ENCODE measurements at regions not wholly inside any gene's neighbourhood (a gene's known extent, or its start where the extent isn't known, plus 50 kb on each side); places are given as distances from the start of the nearest gene placed in this dataset.
A peak's percentile ranks its signal among the peaks of the same experiment; 100 is the strongest.

GRCh38 chr13:99819967-99820366 lies 151.6 kb downstream of the ZIC5 start:
- DNase-seq, result no peak

- DNase-seq, result no peak
Observed at GRCh38 chr13:99816321-99816720, 155.2 kb downstream of the ZIC5 start.

- DNase-seq, result no peak
Observed at GRCh38 chr13:99813336-99814095, 158.1 kb downstream of the ZIC5 start.

GRCh38 chr13:99812625-99813024 lies 158.9 kb downstream of the ZIC5 start:
- DNase-seq, result no peak

- no peak for DNase-seq
Observed at GRCh38 chr13:99811067-99811700, 160.4 kb downstream of the ZIC5 start.

GRCh38 chr13:99809926-99810325 lies 161.6 kb downstream of the ZIC5 start:
- no peak for DNase-seq

GRCh38 chr13:99809496-99809895 lies 162.1 kb downstream of the ZIC5 start:
- no peak for DNase-seq

GRCh38 chr13:99808786-99809185 lies 162.8 kb downstream of the ZIC5 start:
- no peak for DNase-seq

GRCh38 chr13:99806671-99807070 lies 164.9 kb downstream of the ZIC5 start:
- DNase-seq, result no peak

GRCh38 chr13:99805361-99805760 lies 166.2 kb downstream of the ZIC5 start:
- no peak for DNase-seq

- DNase-seq, result no peak
Observed at GRCh38 chr13:99803141-99803540, 168.4 kb downstream of the ZIC5 start.

GRCh38 chr13:99802416-99802815 lies 169.2 kb downstream of the ZIC5 start:
- no peak for DNase-seq

- DNase-seq, result peak; percentile 23
Observed at GRCh38 chr13:99800951-99801350, 170.6 kb downstream of the ZIC5 start.

GRCh38 chr13:99800011-99800410 lies 171.6 kb downstream of the ZIC5 start:
- DNase-seq, result no peak

- DNase-seq, result no peak
Observed at GRCh38 chr13:99798756-99799155, 172.8 kb downstream of the ZIC5 start.

GRCh38 chr13:99797691-99798090 lies 173.9 kb downstream of the ZIC5 start:
- DNase-seq, result no peak

- no peak for DNase-seq
Observed at GRCh38 chr13:99796175-99796819, 175.3 kb downstream of the ZIC5 start.

- DNase-seq, result no peak
Observed at GRCh38 chr13:99792079-99792921, 179.3 kb downstream of the ZIC5 start.

GRCh38 chr13:99782669-99783068 lies 188.9 kb downstream of the ZIC5 start:
- DNase-seq, result no peak

GRCh38 chr13:99778500-99778899 lies 193.1 kb downstream of the ZIC5 start:
- DNase-seq, result no peak

GRCh38 chr13:99777873-99778272 lies 193.7 kb downstream of the ZIC5 start:
- no peak for DNase-seq

GRCh38 chr13:99774644-99775043 lies 196.9 kb downstream of the ZIC5 start:
- no peak for DNase-seq

- no peak for DNase-seq
Observed at GRCh38 chr13:99768986-99769385, 202.6 kb downstream of the ZIC5 start.
